Pancreas (tissue), 10 donors: ENCODE measurements at regions not wholly inside any gene's neighbourhood (a gene's known extent, or its start where the extent isn't known, plus 50 kb on each side); places are given as distances from the start of the nearest gene placed in this dataset.

ENCODE experiments used
- ATAC-seq, 4 donors: fragments of 200-7000 bp; cut with Tn5 transposase; one replicate each; pipeline versions ENCODE4 v1.8.0 to v1.9.1; 2020; ENCODE audit warnings: mild to moderate bottlenecking in 4 of 4, moderate library complexity in 4 of 4
- DNase-seq, 6 donors: peaks; one replicate each; pipeline ENCODE4 v3.0.0-alpha.2; 2020
- FAIRE-seq: peaks from 2 replicates; lab custom pipeline; 2012; peaks lifted over from hg19 to GRCh38; lab: Jason Lieb, UNC
- H3K27ac ChIP-seq, 4 donors: fragments of 200-600 bp; sonication (generic); 1 replicate in 3 of 4; 2 replicates in 1 of 4; pipeline versions ENCODE4 v1.5.0 to v1.8.0; 2020
- H3K27me3 ChIP-seq, 4 donors: fragments of 200-600 bp; one replicate each; pipeline ENCODE4 v1.8.0; 2021
- H3K36me3 ChIP-seq, 3 donors: fragments of 200-600 bp; sonication (generic) in 1 of 3; one replicate each; pipeline versions ENCODE4 v1.5.0 to v1.8.0; 2020 to 2021
- H3K4me1 ChIP-seq, 3 donors: fragments of 200-600 bp; one replicate each; pipeline ENCODE4 v1.8.0; 2021
- H3K4me3 ChIP-seq, 4 donors: fragments of 200-600 bp; sonication (generic) in 2 of 4; one replicate each; pipeline versions ENCODE4 v1.5.0 to v1.8.0; 2020 to 2021
- H3K9me3 ChIP-seq, 4 donors: fragments of 200-600 bp; one replicate each; pipeline ENCODE4 v1.8.0; 2021
- CTCF ChIP-seq, 4 donors: fragments of 200-600 bp; sonication (generic) in 3 of 4; IDR thresholded peaks; one replicate each; pipeline versions ENCODE4 v1.5.0 to v1.8.0; 2021; ENCODE audit warnings: antibody characterized with exemption in 4 of 4
- WGBS, 2 donors: extraction: QIAGEN DNeasy Blood & Tissue Kit; methylation state at CpG; one replicate each; pipeline ENCODE4 v1.1.7; 2013; 5-methylcytosine and 5-hydroxymethylcytosine counted together
- intact Hi-C, 3 donors: fragments of 100-400 bp; cut with DNase I; formaldehyde crosslinking; loops; one replicate each; pipeline versions ENCODE4 v1.11.1 to v1.14.2; 2022
- donor health status: healthy with polysubstance abuse.
- donor health status: DM: no; HTN: no; CAD: no; lungs with moderate emphysema.
- donor health status: DM: no; HTN: no; CAD: no.
- donor health status: control.
- donor health status: control.
- donor health status: Bipolar disorder and iron deficiency.
- donor health status: DM: yes; HTN: yes; CAD: no.
- donor health status: DM: no; HTN: no; CAD: no.
- donor health status: DM: no; HTN: no; CAD: no.
- donor health status: DM: yes; HTN: yes; CAD: no.

GRCh38 chrY:21003059-21003458 is 247.2 kb downstream of the RPS4Y2 start:
- 49% methylated on average over 2 of the region's 2 CpGs; no CpG with 5 or more reads in 1 of the 2 donors for WGBS, 2 donors
- ATAC-seq (no peak), DNase-seq (no peak), FAIRE-seq (no peak)
- H3K4me1 ChIP-seq, result no peaks in the 10 kb centered on the region
- TF ChIP-seq CTCF (IDR thresholded peaks at IDR 0.05), result no peak
- no peaks in the 10 kb centered on the region for H3K9me3 ChIP-seq
- H3K27me3 ChIP-seq, result no peaks in the 10 kb centered on the region
- no peak overlapping the region for H3K27ac ChIP-seq
- H3K4me3 ChIP-seq, result no peak overlapping the region
- intact Hi-C loops, result no loop called here
- no peaks in the 10 kb centered on the region for H3K36me3 ChIP-seq

DNA sequence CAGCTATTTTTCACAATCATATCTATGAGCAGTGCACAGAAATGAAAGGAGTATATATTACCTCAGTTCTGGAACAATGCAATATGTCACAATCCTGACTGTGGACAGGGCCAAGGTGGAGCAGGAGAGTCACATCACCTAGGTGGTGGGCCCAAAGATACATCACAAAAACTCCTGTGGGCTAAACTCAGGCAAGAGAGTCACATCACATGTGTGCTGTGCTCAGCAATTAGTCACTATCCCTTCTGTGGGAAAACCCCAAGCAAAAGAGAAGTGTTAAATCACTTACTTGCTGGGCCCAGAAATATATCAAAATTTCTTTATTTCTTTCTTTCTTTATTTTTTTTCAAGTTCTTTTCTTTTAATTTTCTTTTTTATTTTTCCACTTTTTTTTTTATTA is 249.6 kb downstream of the RPS4Y2 start:
- H3K36me3 ChIP-seq, result no peaks in the 10 kb centered on the region
- ATAC-seq, result no peak
- H3K4me1 ChIP-seq, result no peaks in the 10 kb centered on the region
- no peak for FAIRE-seq
- no peaks in the 10 kb centered on the region for H3K9me3 ChIP-seq
- H3K27me3 ChIP-seq, result no peaks in the 10 kb centered on the region
- H3K27ac ChIP-seq, result no peak overlapping the region
- no peak overlapping the region for H3K4me3 ChIP-seq
- intact Hi-C loops, result no loop called here
- no peak for DNase-seq
- TF ChIP-seq CTCF (IDR thresholded peaks at IDR 0.05), result no peak

DNA sequence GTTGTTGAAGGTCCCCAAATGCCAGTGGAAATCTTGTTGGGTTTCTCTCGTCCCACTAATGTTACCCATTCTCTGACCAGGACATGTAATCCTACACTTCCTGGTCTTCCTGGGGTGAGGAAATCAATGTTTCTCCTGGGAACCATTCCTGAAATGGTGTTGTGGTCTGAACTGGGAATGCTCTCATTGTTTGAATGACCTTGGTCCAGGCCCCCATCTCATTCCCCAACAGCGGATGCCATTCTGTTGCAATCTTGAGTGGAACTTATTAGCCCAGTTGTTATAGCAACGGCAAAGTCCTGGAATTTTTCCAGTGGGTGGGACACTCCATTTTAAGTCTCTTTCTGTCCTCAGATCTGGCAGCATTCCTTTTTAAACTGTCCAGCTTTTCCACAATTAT is 265.9 kb downstream of the RPS4Y2 start:
- ATAC-seq (no peak), FAIRE-seq (no peak), DNase-seq (no peak)
- Histone ChIP-seq H3K36me3 (no peaks in the 10 kb centered on the region), H3K27ac (no peak overlapping the region), H3K4me3 (no peak overlapping the region), H3K27me3 (no peaks in the 10 kb centered on the region), H3K9me3 (no peaks in the 10 kb centered on the region), H3K4me1 (no peaks in the 10 kb centered on the region)
- no peak for TF ChIP-seq CTCF (IDR thresholded peaks at IDR 0.05)
- WGBS, 2 donors, result 37% methylated on average over 3 of the region's 3 CpGs; no CpG with 5 or more reads in 1 of the 2 donors
- intact Hi-C loops, result no loop called here

DNA sequence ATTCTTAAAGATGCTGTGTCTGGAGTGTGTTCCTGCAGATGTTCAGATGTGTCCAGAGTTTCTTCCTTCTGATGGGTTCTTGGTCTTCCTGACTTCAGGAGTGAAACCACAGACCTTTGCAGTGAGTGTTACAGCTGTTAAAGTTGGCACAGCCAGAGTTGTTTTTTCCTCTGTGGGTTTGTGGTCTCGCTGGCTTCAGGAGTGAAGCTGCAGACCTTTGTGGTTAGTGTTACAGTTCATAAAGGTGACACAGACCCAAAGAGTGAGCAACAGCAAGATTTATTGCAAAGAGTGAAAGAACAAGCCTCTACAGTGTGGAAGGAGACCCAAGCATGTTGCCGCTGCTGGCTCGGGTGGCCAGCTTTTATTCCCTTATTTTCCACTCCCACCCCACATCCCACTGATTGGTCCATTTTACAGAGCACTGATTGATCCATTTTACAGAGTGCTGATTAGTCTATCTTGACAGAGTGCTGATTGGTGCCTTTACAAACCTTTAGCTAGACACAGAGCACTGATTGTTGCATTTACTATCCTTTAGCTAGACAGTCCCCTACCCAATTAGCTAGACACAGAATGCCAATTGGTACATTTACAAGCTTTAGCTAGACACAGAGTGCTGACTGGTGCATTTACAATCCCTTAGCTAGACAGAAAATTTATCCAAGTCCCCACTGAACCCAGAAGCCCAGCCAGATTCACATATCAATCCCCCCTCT is 266.6 kb downstream of the RPS4Y2 start:
- intact Hi-C loops, result no loop called here
- Histone ChIP-seq H3K4me3 (no peak overlapping the region), H3K9me3 (no peaks in the 10 kb centered on the region), H3K27me3 (no peaks in the 10 kb centered on the region), H3K27ac (no peak overlapping the region), H3K36me3 (no peaks in the 10 kb centered on the region), H3K4me1 (no peaks in the 10 kb centered on the region)
- WGBS, 2 donors, result 53% methylated on average over 3 of the region's 3 CpGs; no CpG with 5 or more reads in 1 of the 2 donors
- ATAC-seq (no peak), FAIRE-seq (no peak), DNase-seq (no peak)
- no peak for TF ChIP-seq CTCF (IDR thresholded peaks at IDR 0.05)

- H3K36me3 ChIP-seq, result no peaks in the 10 kb centered on the region
- H3K27me3 ChIP-seq, result no peaks in the 10 kb centered on the region
- no peak for DNase-seq
- no peaks in the 10 kb centered on the region for H3K9me3 ChIP-seq
- no peak for FAIRE-seq
- TF ChIP-seq CTCF (IDR thresholded peaks at IDR 0.05), result no peak
- 19% methylated on average over 3 of the region's 3 CpGs; no CpG with 5 or more reads in 1 of the 2 donors for WGBS, 2 donors
- no peaks in the 10 kb centered on the region for H3K4me1 ChIP-seq
- H3K27ac ChIP-seq, result no peak overlapping the region
- ATAC-seq, result no peak
- intact Hi-C loops, result no loop called here
- H3K4me3 ChIP-seq, result no peak overlapping the region
These were observed 268.0 kb downstream of the RPS4Y2 start for GRCh38 chrY:21023906-21024305.
